NCI-H146 (cell line): ENCODE measurements at regions not wholly inside any gene's neighbourhood (a gene's known extent, or its start where the extent isn't known, plus 50 kb on each side); places are given as distances from the start of the nearest gene placed in this dataset.
A peak's percentile ranks its signal among the peaks of the same experiment; 100 is the strongest.
"Not testable (repeated sequence)": the region's sequence is repeated elsewhere in the genome, so short reads cannot be mapped to it uniquely, and the experiment has no call there.

Experiments used
- DNase-seq: peaks from one replicate; lab custom pipeline; 2025; lab: John Stamatoyannopoulos, UW

DNA sequence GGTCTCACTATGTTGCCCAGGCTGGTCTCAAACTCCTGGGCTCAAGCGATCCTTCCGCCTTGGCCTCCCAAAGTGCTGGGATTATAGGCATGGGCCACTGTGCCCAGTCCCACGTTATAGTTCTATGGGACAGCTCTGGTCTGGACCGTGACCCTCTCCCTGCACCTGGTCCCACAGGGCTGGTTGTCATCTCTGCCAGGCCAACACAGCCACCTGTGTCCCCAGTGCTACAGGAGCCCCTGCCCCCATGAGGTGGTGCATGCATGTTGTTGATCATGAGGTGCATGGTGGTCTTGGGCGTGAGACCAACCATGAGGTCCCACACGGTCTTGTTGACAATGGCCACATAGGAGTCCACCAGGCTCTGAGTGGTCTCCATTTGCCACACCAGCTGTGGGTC, 51.0 kb upstream of the UBE2Q2 start:
- not testable (repeated sequence) for DNase-seq

GRCh38 chr15:75791337-75791713, 51.9 kb upstream of the UBE2Q2 start:
- no peak for DNase-seq

GRCh38 chr15:75790631-75791336, 52.5 kb upstream of the UBE2Q2 start:
- no peak for DNase-seq

DNA sequence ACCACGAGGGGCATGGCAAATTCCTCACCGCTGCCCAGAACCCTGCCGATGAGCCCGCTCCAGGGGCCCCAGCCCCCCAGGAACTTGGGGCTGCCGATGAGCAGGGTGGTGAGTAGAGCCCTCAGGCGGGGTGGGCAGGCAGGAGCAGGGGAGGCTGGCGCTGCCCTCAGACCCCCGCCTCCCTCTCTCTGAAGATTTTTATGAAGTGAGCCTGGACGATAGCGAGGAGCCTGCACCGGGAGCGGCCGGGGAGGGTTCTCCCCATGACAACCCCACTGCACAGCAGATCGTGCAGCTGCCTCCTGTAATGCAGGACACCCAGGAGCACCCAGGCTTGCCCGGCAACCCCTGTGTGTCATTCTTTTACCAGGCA, 56.7 kb upstream of the UBE2Q2 start:
- DNase-seq: peak; percentile 11

DNA sequence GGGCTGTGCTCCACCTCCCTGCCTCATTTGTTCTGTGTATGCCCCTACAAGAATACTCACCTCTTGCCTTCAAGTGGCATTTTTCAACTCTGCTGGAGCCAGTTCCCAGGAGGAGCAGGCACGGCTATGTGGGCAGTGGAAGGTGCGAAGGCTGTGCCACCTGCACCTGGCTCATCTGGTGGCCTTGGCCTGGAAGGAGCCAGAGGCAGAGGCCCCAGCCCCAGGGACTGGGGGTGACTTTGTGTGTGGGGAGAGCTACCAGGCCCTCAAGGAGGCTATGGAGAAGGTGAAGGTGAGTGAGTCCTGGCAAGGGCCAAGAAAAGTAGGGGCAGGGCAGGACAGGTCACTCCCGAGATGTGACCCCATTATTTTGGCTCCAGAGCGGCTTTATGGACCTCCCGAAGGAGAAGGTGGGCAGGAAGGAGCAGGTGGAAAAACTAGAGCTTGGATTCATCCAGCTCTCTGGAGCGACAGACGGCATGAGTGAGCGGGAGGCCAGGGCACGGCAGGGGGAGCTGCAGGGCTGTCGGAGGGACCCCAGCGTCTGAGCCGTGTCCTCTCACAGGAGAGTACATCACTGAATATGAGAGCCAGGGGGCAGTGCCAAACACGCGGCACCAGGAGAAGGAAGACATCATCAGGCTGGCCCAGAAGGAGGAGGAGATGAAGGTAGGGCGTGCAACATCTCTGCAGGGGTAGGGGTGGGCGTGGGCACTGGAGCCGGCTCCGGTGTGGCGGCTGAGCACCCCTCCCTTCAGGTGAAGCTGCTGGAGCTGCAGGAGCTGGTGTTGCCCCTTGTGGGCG, 57.3 kb upstream of the UBE2Q2 start:
- DNase-seq: peak; percentile 38

DNA sequence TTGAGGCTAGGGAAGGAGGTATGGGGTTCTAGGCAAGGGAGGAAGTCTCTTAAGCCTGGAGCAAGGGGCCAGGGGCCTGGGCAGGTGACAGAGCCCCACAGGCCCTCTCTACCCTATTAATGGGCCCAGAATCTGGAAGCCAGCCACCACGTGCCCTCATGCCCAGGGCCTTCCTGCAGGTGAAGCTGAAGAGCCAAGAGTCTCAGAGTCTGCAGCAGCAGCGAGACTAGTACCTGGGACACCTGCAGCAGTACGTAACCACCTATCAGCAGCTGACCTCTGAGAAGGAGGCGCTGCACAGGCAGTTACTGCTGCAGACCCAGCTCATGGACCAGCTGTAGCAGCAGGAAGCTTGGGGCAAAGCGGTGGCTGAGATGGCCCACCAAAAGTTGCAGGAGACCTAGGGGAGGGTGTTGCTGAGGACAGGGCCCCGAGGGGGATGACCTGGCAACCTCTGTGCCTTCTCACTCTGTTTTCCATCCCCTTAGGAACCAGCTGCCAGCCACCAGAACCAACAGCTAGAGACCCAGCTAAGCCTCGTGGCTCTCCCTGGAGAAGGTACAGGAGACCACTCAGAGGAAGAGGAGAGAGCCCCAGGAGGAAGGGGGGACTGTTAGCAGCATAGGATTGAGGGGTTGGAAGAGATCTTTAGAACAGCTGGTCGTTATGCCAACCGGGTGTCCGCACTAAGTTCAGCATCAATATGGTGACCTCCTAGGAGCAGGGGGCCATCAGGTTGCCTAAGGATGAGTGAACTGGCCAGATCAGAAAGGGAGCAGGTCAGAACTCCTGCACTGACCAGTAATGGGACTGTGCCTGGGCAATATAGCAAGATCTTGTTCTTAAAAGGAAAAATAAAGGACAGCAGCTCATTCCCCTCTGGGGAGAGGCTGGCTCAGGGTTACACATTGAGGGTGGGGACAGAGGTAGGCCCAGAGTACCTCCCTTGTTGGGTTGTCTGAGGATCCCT, 58.5 kb upstream of the UBE2Q2 start:
- not testable (repeated sequence) for DNase-seq

- not testable (repeated sequence) for DNase-seq
Observed at GRCh38 chr15:75783566-75783965, 59.7 kb upstream of the UBE2Q2 start.

DNA sequence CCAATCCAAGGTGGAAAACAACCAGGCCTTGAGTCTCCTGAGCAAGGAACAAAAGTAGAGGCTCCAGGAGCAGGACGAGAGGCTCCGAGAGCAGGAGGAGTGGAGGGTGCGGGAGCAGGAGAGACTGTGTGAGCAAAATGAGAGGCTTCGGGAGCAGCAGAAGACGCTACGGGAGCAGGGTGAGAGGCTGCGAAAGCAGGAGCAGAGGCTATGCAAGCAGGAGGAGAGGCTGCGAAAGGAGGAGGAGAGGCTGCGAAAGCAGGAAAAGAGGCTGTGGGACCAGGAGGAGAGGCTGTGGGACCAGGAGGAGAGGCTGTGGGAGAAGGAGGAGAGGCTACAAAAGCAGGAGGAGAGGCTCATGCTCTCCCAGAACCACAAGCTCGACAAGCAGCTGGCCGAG, 60.3 kb upstream of the UBE2Q2 start:
- DNase-seq: no peak

- not testable (repeated sequence) for DNase-seq
Observed at GRCh38 chr15:75780995-75781394, 62.3 kb upstream of the UBE2Q2 start.

- DNase-seq: no peak
Observed at GRCh38 chr15:75779504-75779903, 63.7 kb upstream of the UBE2Q2 start.

- not testable (repeated sequence) for DNase-seq
Observed at GRCh38 chr15:75776871-75777610, 64.4 kb upstream of the CSPG4 start.

GRCh38 chr15:75776065-75776423, 63.4 kb upstream of the CSPG4 start:
- no peak for DNase-seq

- peak; percentile 11 for DNase-seq
Observed at GRCh38 chr15:75775296-75776064, 62.8 kb upstream of the CSPG4 start.

DNA sequence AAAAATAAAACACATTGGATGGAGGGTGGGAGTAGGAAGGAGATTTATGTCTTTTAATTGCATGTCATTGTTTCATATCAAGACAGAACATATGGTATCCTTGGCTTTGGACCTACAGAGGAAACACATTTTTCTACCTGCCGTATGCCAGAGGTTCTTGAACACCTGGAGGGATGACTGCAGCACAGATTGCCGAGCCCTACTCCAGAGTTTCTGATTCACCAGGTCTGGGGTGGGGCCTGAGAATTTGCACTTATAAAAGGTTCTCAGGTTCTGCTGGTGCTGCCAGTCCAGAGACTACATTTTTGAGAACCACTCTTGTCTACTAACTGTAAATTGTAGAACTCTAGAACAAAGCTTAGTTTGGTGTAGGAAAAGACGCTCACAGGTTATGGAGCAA, 61.3 kb upstream of the CSPG4 start:
- DNase-seq: not testable (repeated sequence)

- DNase-seq: not testable (repeated sequence)
Observed at GRCh38 chr15:75771054-75771453, 58.4 kb upstream of the CSPG4 start.

GRCh38 chr15:75770131-75770530, 57.5 kb upstream of the CSPG4 start:
- DNase-seq: no peak

DNA sequence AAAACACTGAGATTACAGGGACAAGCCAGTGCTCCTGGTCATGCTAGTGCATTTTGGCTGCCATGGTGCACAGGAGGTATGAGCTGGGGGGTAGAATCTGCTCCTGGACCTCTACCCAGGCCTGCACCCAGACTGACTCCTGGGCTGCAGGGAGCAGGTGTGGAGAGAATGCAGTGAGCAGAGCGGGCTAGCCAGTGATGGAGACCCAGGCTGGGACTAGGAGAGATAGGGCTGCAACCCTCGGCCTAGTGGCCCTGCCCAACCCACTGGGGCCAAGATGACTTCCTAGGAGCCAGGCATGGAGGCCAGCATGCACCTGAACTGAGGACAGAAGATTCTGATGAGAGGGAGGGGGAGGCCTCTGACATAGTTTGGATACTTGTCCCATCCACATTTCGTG, 55.9 kb upstream of the CSPG4 start:
- DNase-seq: not testable (repeated sequence)

GRCh38 chr15:75765551-75766305, 53.1 kb upstream of the CSPG4 start:
- not testable (repeated sequence) for DNase-seq

GRCh38 chr15:75764845-75765550, 52.4 kb upstream of the CSPG4 start:
- DNase-seq: not testable (repeated sequence)
